ENCODE measurements at regions not wholly inside any gene's neighbourhood (a gene's known extent, or its start where the extent isn't known, plus 50 kb on each side); places are given as distances from the start of the nearest gene placed in this dataset.

GRCh38 chr4:138964716-138965426 is 50.7 kb upstream of the NOCT start:
- dilution Hi-C loops (cut with MboI; ENCODE audit: extremely low pct_ligation_motif_present, low sequenced_read_pairs): no loop called here
- Histone ChIP-seq H2AFZ (ENCODE audit: low read depth, low read length) (no peak overlapping the region), H3K27ac (ENCODE audit: insufficient read depth, low read depth, low read length) (no peak overlapping the region), H3K9me1 (replicated peaks; ENCODE audit: control insufficient read depth, extremely low read depth, insufficient read depth, low read length) (no peaks in the 10 kb centered on the region), H3K27me3 (ENCODE audit: control insufficient read depth in 2 of 2, insufficient read depth in 2 of 2, low read length in 2 of 2) (no peaks in the 10 kb centered on the region), H3K9me3 (replicated peaks; ENCODE audit: control insufficient read depth, insufficient read depth, low read length) (no peaks in the 10 kb centered on the region), H4K20me1 (replicated peaks; ENCODE audit: control insufficient read depth, extremely low read depth, insufficient read depth, low read length) (no peaks in the 10 kb centered on the region), H3K36me3 (ENCODE audit: control insufficient read depth in 2 of 2, extremely low read depth in 1 of 2, insufficient read depth in 2 of 2, low read length in 2 of 2) (no peaks in the 10 kb centered on the region), H3K9ac (replicated peaks; ENCODE audit: extremely low read depth, insufficient read depth, low read length) (no peak overlapping the region), H3K79me2 (ENCODE audit: control insufficient read depth, insufficient read depth, low read length) (no peaks in the 10 kb centered on the region), H3K4me2 (ENCODE audit: insufficient read depth, low read length) (no peak overlapping the region), H3K4me1 (ENCODE audit: control insufficient read depth, extremely low read depth, insufficient read depth, low read length) (no peaks in the 10 kb centered on the region), H3K4me3 (replicated peaks in 1 of 3; ENCODE audit: insufficient read depth in 1 of 3, low read depth in 1 of 3, low read length in 3 of 3) (no peak overlapping the region)
- no TSS peak for BruUV-seq (replicated peaks)
- ChIA-PET POLR2A (no interaction called here), CTCF (no interaction called here)
- intact Hi-C loops (cut with micrococcal nuclease): no loop called here
- no peak for FAIRE-seq
- TF ChIP-seq, protein P1, sequence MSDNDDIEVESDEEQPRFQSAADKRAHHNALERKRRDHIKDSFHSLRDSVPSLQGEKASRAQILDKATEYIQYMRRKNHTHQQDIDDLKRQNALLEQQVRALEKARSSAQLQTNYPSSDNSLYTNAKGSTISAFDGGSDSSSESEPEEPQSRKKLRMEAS (IDR thresholded peaks at IDR 0.05; ENCODE audit: insufficient read depth, insufficient read length): no peak
- TF ChIP-seq JUN (IDR thresholded peaks at IDR 0.05; ENCODE audit: borderline replicate concordance, insufficient read depth, insufficient read length, low read depth) (no peak), EZH2 (IDR thresholded peaks at IDR 0.05; ENCODE audit: borderline replicate concordance, low read depth, low read length, severe bottlenecking) (no peak), POLR2AphosphoS5 (IDR thresholded peaks at IDR 0.05; ENCODE audit: insufficient read depth, low read depth, low read length) (no peak), POLR2A (IDR thresholded peaks at IDR 0.05; ENCODE audit: low read depth, low read length) (no peak), FOS (IDR thresholded peaks at IDR 0.05; ENCODE audit: borderline replicate concordance, insufficient read depth, low read length) (no peak), CTCF (IDR thresholded peaks at IDR 0.05; ENCODE audit: extremely low read depth in 1 of 2, insufficient read depth in 1 of 2, low read depth in 1 of 2, low read length in 2 of 2) (no peak), MYC (IDR thresholded peaks at IDR 0.05; ENCODE audit: low read depth, low read length) (no peak), GATA2 (IDR thresholded peaks at IDR 0.05; ENCODE audit: insufficient read depth, insufficient read length, low read depth, low read length) (no peak)
- no peak for DNase-seq (ENCODE audit: low read depth, low spot score)
